GM23338 (cell line): ENCODE measurements at regions not wholly inside any gene's neighbourhood (a gene's known extent, or its start where the extent isn't known, plus 50 kb on each side); places are given as distances from the start of the nearest gene placed in this dataset.

Experiments used
- ATAC-seq: fragments of 200-7000 bp; cut with Tn5 transposase; 3 replicates; pipeline ENCODE4 v1.9.1; 2020
- DNase-seq: peaks from one replicate; pipeline ENCODE4 v3.0.0-alpha.2; 2015; ENCODE audit warnings: low spot score
- H2AFZ ChIP-seq: fragments of 200-600 bp; sonication (generic); 2 replicates; pipeline ENCODE4 v1.8.0; 2016; ENCODE audit warnings: antibody characterized with exemption, mild to moderate bottlenecking, moderate library complexity
- H3F3A ChIP-seq: fragments of 200-600 bp; sonication (generic); replicated peaks from 2 replicates; pipeline ENCODE4 v1.8.0; 2017; ENCODE audit warnings: antibody characterized with exemption, mixed run types, low read depth
- H3K27ac ChIP-seq: fragments of 200-600 bp; sonication (generic); 2 replicates; pipeline ENCODE4 v1.6.1; 2016; ENCODE audit warnings: low read depth
- H3K27me3 ChIP-seq: fragments of 200-600 bp; sonication (generic); 2 replicates; pipeline ENCODE4 v1.8.0; 2016; ENCODE audit warnings: mild to moderate bottlenecking, mixed run types, moderate library complexity; ENCODE audit not compliant: insufficient read depth
- H3K36me3 ChIP-seq: fragments of 200-600 bp; sonication (generic); 2 replicates; pipeline ENCODE4 v1.8.0; 2016; ENCODE audit warnings: mild to moderate bottlenecking; ENCODE audit not compliant: insufficient read depth
- H3K4me1 ChIP-seq: fragments of 200-600 bp; sonication (generic); 2 replicates; pipeline ENCODE4 v1.8.0; 2016; ENCODE audit warnings: mild to moderate bottlenecking, moderate library complexity; ENCODE audit not compliant: insufficient read depth
- H3K4me2 ChIP-seq: fragments of 200-600 bp; sonication (generic); 2 replicates; pipeline ENCODE4 v1.7.1; 2017; ENCODE audit warnings: mixed run types
- H3K4me3 ChIP-seq: fragments of 200-600 bp; sonication (generic); 2 replicates; pipeline ENCODE4 v1.6.1; 2016; ENCODE audit warnings: mixed run types
- H3K79me2 ChIP-seq: fragments of 200-600 bp; sonication (generic); replicated peaks from 2 replicates; pipeline ENCODE4 v1.8.0; 2017; ENCODE audit warnings: mild to moderate bottlenecking; ENCODE audit not compliant: insufficient read depth
- H3K9me2 ChIP-seq: fragments of 200-600 bp; sonication (generic); 2 replicates; pipeline ENCODE4 v1.8.0; 2017; ENCODE audit not compliant: insufficient read depth
- H4K20me1 ChIP-seq: fragments of 200-600 bp; sonication (generic); replicated peaks from 2 replicates; pipeline ENCODE4 v1.8.0; 2017; ENCODE audit warnings: mild to moderate bottlenecking; ENCODE audit not compliant: insufficient read depth
- H3K27ac Mint-ChIP-seq: 2 replicates; pipeline ENCODE4 v1.8.0; 2020; ENCODE audit warnings: inconsistent platforms, mild to moderate bottlenecking, moderate library complexity, mixed read lengths
- H3K27me3 Mint-ChIP-seq: 3 replicates; pipeline ENCODE4 v1.8.0; 2022; ENCODE audit warnings: low read depth, mild to moderate bottlenecking, moderate library complexity, mixed read lengths, inconsistent platforms; ENCODE audit not compliant: insufficient read depth, poor library complexity
- H3K36me3 Mint-ChIP-seq: 3 replicates; pipeline ENCODE4 v1.8.0; 2021; ENCODE audit warnings: low read depth, mild to moderate bottlenecking, inconsistent platforms, moderate library complexity, mixed read lengths
- H3K4me1 Mint-ChIP-seq: 3 replicates; pipeline ENCODE4 v1.8.0; 2020; ENCODE audit warnings: mild to moderate bottlenecking, inconsistent platforms, mixed read lengths
- H3K4me3 Mint-ChIP-seq: 3 replicates; pipeline ENCODE4 v1.8.0; 2021; ENCODE audit warnings: moderate library complexity, mild to moderate bottlenecking, inconsistent platforms, mixed read lengths
- H3K9me3 Mint-ChIP-seq: 3 replicates; pipeline ENCODE4 v1.8.0; 2020; ENCODE audit warnings: moderate library complexity, mild to moderate bottlenecking, inconsistent platforms, mixed read lengths
- CREB1 ChIP-seq: fragments of 250-450 bp; sonication (Bioruptor Pico); IDR thresholded peaks from 2 replicates; pipeline ENCODE4 v1.5.0; 2020; ENCODE audit warnings: low read depth, mild to moderate bottlenecking, moderate library complexity
- EZH2 ChIP-seq: fragments of 200-600 bp; sonication (generic); IDR thresholded peaks from one replicate; pipeline ENCODE4 v1.8.0; 2017; ENCODE audit warnings: antibody characterized with exemption, mild to moderate bottlenecking, low read depth; ENCODE audit not compliant: unreplicated experiment
- EZH2phosphoT487 ChIP-seq: fragments of 200-600 bp; sonication (generic); IDR thresholded peaks from one replicate; pipeline ENCODE4 v1.8.1; 2018; ENCODE audit warnings: antibody characterized with exemption; ENCODE audit not compliant: unreplicated experiment
- JUNB ChIP-seq: IDR thresholded peaks from one replicate; pipeline ENCODE4 v1.6.1; 2016; ENCODE audit warnings: antibody characterized with exemption; ENCODE audit not compliant: unreplicated experiment
- POLR2AphosphoS5 ChIP-seq: IDR thresholded peaks from 2 replicates; pipeline ENCODE4 v1.6.1; 2016; ENCODE audit warnings: antibody characterized with exemption, low read depth
- STAT1 ChIP-seq: IDR thresholded peaks from one replicate; pipeline ENCODE4 v1.6.1; 2016; ENCODE audit warnings: antibody characterized with exemption; ENCODE audit not compliant: unreplicated experiment
- ZNF114 ChIP-seq: fragments of 250-450 bp; sonication (Bioruptor Pico); IDR thresholded peaks from 2 replicates; pipeline ENCODE4 v1.5.0; 2020; ENCODE audit warnings: mild to moderate bottlenecking, moderate library complexity
- ZNF331 ChIP-seq: fragments of 250-450 bp; sonication (Bioruptor Pico); IDR thresholded peaks from 2 replicates; pipeline ENCODE4 v1.5.0; 2020; ENCODE audit warnings: low read depth, mild to moderate bottlenecking, moderate library complexity
- TF ChIP-seq, protein P1 (sequence below): IDR thresholded peaks from 2 replicates; pipeline ENCODE4 v1.6.1; 2016; ENCODE audit warnings: antibody characterized with exemption
- TF ChIP-seq, protein P2 (sequence below): IDR thresholded peaks from one replicate; pipeline ENCODE4 v1.6.1; 2018; ENCODE audit warnings: antibody characterized with exemption; ENCODE audit not compliant: unreplicated experiment
- TF ChIP-seq, protein P3 (sequence below): fragments of 250-450 bp; sonication (Bioruptor Pico); IDR thresholded peaks from 2 replicates; pipeline ENCODE4 v1.5.0; 2020; ENCODE audit warnings: mild to moderate bottlenecking, moderate library complexity
- TF ChIP-seq, protein P4 (sequence below), 2 experiments: fragments of 200-600 bp in 1 of 2; sonication (generic) in 1 of 2; conservative IDR thresholded peaks; 2 replicates each; pipeline versions ENCODE4 v1.5.1 to v1.6.1; 2016 to 2017; ENCODE audit warnings: antibody characterized with exemption in 2 of 2, low read depth in 2 of 2, mild to moderate bottlenecking in 2 of 2, moderate library complexity in 1 of 2

DNA sequence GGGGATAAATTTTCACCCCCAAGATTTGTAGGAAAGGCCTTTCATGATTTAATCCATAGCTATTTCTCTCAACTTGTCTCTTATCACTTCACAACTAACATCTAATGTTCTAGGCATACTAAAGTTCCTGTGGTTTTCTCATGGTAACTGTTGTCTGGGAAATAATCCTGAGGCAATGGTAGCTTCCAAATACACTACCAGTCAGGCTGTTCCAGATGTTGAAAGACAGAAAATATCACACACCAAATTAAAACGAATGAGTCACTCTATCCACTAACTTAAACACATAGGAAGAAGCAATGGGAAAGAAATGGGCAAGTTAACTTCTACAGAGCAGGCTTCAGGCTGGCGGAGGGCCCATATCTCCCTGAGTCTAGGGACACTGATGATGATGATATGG is 77.7 kb upstream of the MYO16 start:
- Histone ChIP-seq H3K9me2 (no peaks in the 10 kb centered on the region), H3K79me2 (no peaks in the 10 kb centered on the region), H3K36me3 (no peaks in the 10 kb centered on the region), H3K27me3 (no peaks in the 10 kb centered on the region), H2AFZ (no peak overlapping the region), H3K4me3 (no peak overlapping the region), H3K27ac (no peak overlapping the region), H4K20me1 (no peaks in the 10 kb centered on the region), H3K4me1 (no peaks in the 10 kb centered on the region), H3K4me2 (no peak overlapping the region), H3F3A (no peaks in the 10 kb centered on the region)
- Mint-ChIP-seq H3K9me3 (peaks cover under 1% of the 10 kb centered on the region; the same call in 1 of the 3 replicates), H3K4me1 (no peaks in the 10 kb centered on the region), H3K4me3 (no peak overlapping the region), H3K27ac (no peak overlapping the region), H3K27me3 (no peaks in the 10 kb centered on the region), H3K36me3 (no peaks in the 10 kb centered on the region)
- no peak for DNase-seq
- TF ChIP-seq STAT1 (no peak), CREB1 (CRISPR knock-in tag) (no peak), JUNB (no peak), ZNF331 (CRISPR knock-in tag) (no peak), POLR2AphosphoS5 (no peak), EZH2 (no peak), ZNF114 (CRISPR knock-in tag) (no peak), EZH2phosphoT487 (no peak)
- TF ChIP-seq, protein P1, sequence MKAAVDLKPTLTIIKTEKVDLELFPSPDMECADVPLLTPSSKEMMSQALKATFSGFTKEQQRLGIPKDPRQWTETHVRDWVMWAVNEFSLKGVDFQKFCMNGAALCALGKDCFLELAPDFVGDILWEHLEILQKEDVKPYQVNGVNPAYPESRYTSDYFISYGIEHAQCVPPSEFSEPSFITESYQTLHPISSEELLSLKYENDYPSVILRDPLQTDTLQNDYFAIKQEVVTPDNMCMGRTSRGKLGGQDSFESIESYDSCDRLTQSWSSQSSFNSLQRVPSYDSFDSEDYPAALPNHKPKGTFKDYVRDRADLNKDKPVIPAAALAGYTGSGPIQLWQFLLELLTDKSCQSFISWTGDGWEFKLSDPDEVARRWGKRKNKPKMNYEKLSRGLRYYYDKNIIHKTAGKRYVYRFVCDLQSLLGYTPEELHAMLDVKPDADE: no peak
- TF ChIP-seq, protein P2, sequence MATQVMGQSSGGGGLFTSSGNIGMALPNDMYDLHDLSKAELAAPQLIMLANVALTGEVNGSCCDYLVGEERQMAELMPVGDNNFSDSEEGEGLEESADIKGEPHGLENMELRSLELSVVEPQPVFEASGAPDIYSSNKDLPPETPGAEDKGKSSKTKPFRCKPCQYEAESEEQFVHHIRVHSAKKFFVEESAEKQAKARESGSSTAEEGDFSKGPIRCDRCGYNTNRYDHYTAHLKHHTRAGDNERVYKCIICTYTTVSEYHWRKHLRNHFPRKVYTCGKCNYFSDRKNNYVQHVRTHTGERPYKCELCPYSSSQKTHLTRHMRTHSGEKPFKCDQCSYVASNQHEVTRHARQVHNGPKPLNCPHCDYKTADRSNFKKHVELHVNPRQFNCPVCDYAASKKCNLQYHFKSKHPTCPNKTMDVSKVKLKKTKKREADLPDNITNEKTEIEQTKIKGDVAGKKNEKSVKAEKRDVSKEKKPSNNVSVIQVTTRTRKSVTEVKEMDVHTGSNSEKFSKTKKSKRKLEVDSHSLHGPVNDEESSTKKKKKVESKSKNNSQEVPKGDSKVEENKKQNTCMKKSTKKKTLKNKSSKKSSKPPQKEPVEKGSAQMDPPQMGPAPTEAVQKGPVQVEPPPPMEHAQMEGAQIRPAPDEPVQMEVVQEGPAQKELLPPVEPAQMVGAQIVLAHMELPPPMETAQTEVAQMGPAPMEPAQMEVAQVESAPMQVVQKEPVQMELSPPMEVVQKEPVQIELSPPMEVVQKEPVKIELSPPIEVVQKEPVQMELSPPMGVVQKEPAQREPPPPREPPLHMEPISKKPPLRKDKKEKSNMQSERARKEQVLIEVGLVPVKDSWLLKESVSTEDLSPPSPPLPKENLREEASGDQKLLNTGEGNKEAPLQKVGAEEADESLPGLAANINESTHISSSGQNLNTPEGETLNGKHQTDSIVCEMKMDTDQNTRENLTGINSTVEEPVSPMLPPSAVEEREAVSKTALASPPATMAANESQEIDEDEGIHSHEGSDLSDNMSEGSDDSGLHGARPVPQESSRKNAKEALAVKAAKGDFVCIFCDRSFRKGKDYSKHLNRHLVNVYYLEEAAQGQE: no peak
- TF ChIP-seq, protein P3, sequence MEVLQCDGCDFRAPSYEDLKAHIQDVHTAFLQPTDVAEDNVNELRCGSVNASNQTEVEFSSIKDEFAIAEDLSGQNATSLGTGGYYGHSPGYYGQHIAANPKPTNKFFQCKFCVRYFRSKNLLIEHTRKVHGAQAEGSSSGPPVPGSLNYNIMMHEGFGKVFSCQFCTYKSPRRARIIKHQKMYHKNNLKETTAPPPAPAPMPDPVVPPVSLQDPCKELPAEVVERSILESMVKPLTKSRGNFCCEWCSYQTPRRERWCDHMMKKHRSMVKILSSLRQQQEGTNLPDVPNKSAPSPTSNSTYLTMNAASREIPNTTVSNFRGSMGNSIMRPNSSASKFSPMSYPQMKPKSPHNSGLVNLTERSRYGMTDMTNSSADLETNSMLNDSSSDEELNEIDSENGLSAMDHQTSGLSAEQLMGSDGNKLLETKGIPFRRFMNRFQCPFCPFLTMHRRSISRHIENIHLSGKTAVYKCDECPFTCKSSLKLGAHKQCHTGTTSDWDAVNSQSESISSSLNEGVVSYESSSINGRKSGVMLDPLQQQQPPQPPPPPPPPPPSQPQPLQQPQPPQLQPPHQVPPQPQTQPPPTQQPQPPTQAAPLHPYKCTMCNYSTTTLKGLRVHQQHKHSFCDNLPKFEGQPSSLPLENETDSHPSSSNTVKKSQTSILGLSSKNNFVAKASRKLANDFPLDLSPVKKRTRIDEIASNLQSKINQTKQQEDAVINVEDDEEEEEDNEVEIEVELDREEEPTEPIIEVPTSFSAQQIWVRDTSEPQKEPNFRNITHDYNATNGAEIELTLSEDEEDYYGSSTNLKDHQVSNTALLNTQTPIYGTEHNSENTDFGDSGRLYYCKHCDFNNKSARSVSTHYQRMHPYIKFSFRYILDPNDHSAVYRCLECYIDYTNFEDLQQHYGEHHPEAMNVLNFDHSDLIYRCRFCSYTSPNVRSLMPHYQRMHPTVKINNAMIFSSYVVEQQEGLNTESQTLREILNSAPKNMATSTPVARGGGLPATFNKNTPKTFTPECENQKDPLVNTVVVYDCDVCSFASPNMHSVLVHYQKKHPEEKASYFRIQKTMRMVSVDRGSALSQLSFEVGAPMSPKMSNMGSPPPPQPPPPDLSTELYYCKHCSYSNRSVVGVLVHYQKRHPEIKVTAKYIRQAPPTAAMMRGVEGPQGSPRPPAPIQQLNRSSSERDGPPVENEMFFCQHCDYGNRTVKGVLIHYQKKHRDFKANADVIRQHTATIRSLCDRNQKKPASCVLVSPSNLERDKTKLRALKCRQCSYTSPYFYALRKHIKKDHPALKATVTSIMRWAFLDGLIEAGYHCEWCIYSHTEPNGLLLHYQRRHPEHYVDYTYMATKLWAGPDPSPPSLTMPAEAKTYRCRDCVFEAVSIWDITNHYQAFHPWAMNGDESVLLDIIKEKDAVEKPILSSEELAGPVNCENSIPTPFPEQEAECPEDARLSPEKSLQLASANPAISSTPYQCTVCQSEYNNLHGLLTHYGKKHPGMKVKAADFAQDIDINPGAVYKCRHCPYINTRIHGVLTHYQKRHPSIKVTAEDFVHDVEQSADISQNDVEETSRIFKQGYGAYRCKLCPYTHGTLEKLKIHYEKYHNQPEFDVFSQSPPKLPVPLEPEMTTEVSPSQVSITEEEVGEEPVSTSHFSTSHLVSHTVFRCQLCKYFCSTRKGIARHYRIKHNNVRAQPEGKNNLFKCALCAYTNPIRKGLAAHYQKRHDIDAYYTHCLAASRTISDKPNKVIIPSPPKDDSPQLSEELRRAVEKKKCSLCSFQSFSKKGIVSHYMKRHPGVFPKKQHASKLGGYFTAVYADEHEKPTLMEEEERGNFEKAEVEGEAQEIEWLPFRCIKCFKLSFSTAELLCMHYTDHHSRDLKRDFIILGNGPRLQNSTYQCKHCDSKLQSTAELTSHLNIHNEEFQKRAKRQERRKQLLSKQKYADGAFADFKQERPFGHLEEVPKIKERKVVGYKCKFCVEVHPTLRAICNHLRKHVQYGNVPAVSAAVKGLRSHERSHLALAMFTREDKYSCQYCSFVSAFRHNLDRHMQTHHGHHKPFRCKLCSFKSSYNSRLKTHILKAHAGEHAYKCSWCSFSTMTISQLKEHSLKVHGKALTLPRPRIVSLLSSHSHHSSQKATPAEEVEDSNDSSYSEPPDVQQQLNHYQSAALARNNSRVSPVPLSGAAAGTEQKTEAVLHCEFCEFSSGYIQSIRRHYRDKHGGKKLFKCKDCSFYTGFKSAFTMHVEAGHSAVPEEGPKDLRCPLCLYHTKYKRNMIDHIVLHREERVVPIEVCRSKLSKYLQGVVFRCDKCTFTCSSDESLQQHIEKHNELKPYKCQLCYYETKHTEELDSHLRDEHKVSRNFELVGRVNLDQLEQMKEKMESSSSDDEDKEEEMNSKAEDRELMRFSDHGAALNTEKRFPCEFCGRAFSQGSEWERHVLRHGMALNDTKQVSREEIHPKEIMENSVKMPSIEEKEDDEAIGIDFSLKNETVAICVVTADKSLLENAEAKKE (CRISPR knock-in tag): no peak
- TF ChIP-seq, protein P4, sequence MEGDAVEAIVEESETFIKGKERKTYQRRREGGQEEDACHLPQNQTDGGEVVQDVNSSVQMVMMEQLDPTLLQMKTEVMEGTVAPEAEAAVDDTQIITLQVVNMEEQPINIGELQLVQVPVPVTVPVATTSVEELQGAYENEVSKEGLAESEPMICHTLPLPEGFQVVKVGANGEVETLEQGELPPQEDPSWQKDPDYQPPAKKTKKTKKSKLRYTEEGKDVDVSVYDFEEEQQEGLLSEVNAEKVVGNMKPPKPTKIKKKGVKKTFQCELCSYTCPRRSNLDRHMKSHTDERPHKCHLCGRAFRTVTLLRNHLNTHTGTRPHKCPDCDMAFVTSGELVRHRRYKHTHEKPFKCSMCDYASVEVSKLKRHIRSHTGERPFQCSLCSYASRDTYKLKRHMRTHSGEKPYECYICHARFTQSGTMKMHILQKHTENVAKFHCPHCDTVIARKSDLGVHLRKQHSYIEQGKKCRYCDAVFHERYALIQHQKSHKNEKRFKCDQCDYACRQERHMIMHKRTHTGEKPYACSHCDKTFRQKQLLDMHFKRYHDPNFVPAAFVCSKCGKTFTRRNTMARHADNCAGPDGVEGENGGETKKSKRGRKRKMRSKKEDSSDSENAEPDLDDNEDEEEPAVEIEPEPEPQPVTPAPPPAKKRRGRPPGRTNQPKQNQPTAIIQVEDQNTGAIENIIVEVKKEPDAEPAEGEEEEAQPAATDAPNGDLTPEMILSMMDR (conservative IDR thresholded peaks at IDR 0.05; ENCODE audit: low read depth in 2 of 2): no peak
- ATAC-seq: no peak
